PC-9 (cell line): ENCODE measurements at regions not wholly inside any gene's neighbourhood (a gene's known extent, or its start where the extent isn't known, plus 50 kb on each side); places are given as distances from the start of the nearest gene placed in this dataset.

Source experiments
- CTCF ChIP-seq: fragments of 200-600 bp; sonication (generic); conservative IDR thresholded peaks from 2 replicates; pipeline ENCODE4 v1.6.1; 2017; ENCODE audit warnings: mixed run types, antibody characterized with exemption, mild to moderate bottlenecking, moderate library complexity
- EZH2 ChIP-seq: fragments of 200-600 bp; sonication (generic); IDR thresholded peaks from 2 replicates; pipeline ENCODE4 v1.8.0; 2017; ENCODE audit warnings: antibody characterized with exemption, low read depth

GRCh38 chr16:26742040-26742439, 324.7 kb upstream of the C16orf82 start:
- TF ChIP-seq CTCF = no peak
- TF ChIP-seq EZH2 = no peak
